ENCODE measurements at regions not wholly inside any gene's neighbourhood (a gene's known extent, or its start where the extent isn't known, plus 50 kb on each side); places are given as distances from the start of the nearest gene placed in this dataset.

DNA sequence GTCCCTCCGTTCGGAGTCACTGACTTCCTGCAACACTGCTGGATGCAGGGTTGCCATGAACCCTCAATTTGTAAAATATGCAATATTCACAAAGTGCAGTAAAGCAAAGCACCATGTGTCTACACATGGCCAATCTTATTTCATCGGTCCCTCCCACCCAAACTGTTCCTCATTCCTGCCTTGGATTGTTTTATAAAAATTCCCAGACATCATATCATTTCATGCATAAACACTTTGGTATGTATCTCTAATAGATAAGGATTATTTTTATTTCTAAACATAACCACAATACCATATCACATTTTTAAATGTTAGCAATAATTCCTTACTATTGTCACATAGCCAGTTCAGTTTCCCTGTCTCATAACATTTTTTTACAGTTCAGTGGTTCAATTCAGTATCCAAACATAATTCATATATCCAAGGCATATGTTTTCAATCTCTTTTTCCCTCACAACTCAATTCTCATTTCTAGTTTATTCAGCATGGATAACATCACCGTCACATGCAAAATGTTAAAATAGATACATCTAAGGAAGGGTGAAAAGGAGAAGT is 82.0 kb upstream of the PCAT7 start:
- TF ChIP-seq FOXM1 (IDR thresholded peaks at IDR 0.05; ENCODE audit: borderline replicate concordance, low read depth) (no peak), CREB1 (IDR thresholded peaks at IDR 0.05; ENCODE audit: low read depth) (no peak), TAF1 (IDR thresholded peaks at IDR 0.05; ENCODE audit: low read depth) (no peak), EP300 (IDR thresholded peaks at IDR 0.05; ENCODE audit: borderline replicate concordance) (no peak), NFIC (IDR thresholded peaks at IDR 0.05) (no peak), YY1 (IDR thresholded peaks at IDR 0.05; ENCODE audit: low read depth) (no peak), RAD21 (IDR thresholded peaks at IDR 0.05; ENCODE audit: low read depth) (no peak), MAX (IDR thresholded peaks at IDR 0.05) (no peak), TEAD4 (IDR thresholded peaks at IDR 0.05) (no peak)
- TF ChIP-seq, protein P1, sequence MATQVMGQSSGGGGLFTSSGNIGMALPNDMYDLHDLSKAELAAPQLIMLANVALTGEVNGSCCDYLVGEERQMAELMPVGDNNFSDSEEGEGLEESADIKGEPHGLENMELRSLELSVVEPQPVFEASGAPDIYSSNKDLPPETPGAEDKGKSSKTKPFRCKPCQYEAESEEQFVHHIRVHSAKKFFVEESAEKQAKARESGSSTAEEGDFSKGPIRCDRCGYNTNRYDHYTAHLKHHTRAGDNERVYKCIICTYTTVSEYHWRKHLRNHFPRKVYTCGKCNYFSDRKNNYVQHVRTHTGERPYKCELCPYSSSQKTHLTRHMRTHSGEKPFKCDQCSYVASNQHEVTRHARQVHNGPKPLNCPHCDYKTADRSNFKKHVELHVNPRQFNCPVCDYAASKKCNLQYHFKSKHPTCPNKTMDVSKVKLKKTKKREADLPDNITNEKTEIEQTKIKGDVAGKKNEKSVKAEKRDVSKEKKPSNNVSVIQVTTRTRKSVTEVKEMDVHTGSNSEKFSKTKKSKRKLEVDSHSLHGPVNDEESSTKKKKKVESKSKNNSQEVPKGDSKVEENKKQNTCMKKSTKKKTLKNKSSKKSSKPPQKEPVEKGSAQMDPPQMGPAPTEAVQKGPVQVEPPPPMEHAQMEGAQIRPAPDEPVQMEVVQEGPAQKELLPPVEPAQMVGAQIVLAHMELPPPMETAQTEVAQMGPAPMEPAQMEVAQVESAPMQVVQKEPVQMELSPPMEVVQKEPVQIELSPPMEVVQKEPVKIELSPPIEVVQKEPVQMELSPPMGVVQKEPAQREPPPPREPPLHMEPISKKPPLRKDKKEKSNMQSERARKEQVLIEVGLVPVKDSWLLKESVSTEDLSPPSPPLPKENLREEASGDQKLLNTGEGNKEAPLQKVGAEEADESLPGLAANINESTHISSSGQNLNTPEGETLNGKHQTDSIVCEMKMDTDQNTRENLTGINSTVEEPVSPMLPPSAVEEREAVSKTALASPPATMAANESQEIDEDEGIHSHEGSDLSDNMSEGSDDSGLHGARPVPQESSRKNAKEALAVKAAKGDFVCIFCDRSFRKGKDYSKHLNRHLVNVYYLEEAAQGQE (IDR thresholded peaks at IDR 0.05; ENCODE audit: low read depth) = no peak
